HG03175 (cell line): ENCODE measurements at regions not wholly inside any gene's neighbourhood (a gene's known extent, or its start where the extent isn't known, plus 50 kb on each side); places are given as distances from the start of the nearest gene placed in this dataset.
"Not testable (repeated sequence)": the region's sequence is repeated elsewhere in the genome, so short reads cannot be mapped to it uniquely, and the experiment has no call there.

ENCODE experiments used
- ATAC-seq: cut with Tn5 transposase; IDR thresholded peaks from one replicate; pipeline ENCODE4 v1.9.1; 2021; ENCODE audit warnings: mild to moderate bottlenecking, moderate library complexity; ENCODE audit not compliant: unreplicated experiment

DNA sequence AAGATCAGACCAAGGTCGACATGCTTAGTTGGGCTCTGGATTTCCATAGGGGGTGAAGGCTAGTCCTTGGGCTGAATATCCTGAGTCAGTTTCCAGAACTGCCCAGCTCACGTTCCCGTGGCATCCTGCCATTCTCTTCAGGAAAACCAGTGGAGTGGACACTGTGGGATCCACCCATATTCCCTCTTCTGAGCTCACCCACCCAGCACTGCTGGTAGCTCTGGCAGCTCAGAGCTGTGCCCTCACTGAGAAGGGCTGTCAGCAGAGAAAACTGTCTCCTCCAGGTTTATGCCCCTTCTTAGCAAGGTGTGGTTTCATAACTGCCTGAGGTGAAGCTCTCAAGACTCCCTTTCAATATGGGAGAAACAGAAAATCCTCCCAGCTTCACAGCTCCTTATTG lies 111.7 kb downstream of the GGTLC2 start:
- no peak for ATAC-seq

- ATAC-seq = not testable (repeated sequence)
These were observed 112.3 kb downstream of the GGTLC2 start for GRCh38 chr22:22756551-22757201.

DNA sequence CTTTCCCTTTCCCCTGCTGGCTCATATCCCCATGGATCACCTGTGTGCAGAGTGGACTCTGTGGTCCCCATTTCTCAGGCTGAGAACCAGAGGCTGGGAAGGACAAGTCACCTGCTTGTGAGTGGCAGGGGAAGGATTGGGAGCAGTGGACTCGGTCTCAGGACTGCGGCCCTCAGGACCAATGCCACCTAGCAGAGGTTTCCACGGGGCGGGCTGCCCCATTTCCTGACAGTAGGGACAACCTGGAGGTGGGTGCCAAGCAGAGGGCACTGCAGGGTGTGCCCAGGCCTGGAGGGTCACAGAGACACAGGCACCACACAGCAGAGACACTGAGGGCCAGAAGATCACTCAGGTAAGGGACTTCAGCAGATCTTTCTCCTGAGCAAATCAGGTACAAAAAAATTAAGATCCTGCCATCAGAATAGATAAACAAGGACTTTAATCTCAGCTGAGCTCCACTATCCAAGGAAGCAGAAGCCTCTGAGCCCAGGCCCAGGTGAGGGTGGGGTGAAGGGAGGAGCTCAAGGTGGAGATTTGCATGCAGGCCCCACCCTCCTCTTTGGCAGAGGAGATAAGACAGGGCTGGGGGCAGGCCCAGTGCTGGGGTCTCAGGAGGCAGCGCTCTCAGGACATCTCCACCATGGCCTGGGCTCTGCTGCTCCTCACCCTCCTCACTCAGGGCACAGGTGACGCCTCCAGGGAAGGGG lies 113.8 kb downstream of the GGTLC2 start:
- not testable (repeated sequence) for ATAC-seq

DNA sequence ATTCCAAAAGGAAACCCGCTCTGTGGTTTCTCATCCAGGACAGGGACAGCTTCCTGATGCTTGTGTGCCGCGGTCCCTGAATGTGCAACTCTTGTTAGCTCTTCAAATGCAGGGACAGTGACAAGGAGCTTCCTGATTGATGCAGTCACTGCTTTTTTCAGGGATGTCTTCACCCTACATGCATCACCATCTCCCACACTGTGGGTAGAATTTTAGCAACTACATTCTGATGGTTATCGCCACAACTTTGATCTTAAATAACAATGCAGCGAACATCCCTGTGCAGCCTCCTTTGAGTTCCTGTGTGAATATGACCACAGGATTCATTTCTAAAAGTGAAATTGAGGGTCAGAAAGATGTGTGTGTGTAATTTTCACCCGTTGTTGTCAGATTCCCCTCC lies 115.0 kb downstream of the GGTLC2 start:
- no peak for ATAC-seq

DNA sequence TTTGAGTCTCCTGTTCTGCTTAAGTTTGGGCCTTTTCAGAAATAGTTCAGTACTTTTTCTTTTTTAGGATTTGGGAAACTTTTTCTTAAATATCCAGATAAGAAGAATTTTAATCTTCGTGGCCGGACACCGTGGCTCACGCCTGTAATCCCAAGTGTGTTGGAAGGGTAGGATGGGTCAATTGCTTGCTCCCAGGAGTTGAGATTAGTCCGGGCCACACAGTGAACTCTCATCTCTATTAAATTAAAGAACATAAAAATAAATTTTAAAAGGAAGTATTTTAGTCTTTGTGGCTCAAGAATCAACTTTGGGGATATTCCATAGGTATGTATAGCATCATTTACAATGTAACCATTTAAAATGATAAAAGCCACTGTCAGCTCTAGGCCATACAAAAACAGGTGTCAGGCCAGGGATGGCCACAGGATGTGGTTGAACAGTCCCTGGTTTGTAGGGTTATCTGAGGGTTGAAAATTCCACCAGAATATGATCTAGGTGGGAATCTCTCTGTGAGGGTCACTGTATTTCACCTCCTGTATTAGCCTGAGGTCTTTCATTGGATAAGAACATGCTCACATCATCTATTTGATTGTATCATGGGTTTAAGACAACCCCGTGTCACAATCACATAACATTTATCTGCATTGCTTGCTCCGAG lies 115.6 kb downstream of the GGTLC2 start:
- no peak for ATAC-seq

DNA sequence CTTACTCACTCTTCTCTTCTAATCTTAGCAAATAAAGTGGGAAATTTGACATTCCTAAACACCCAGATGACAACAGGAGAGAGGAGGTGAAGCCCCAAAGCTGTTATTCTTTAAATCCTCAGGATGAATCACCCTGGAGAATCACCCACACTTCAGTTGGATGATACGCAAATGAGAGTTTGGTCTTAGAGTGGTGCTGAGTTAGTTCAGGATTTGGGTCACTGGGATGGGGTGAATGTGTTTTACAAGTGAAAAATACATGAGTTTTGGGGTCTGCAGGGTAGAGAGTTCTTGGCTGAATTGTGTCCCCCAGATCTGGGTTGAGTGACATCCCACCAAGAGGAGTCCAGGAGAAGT lies 117.2 kb downstream of the GGTLC2 start:
- no peak for ATAC-seq

- ATAC-seq = no peak
These were observed 117.8 kb downstream of the GGTLC2 start for GRCh38 chr22:22761963-22762772.

DNA sequence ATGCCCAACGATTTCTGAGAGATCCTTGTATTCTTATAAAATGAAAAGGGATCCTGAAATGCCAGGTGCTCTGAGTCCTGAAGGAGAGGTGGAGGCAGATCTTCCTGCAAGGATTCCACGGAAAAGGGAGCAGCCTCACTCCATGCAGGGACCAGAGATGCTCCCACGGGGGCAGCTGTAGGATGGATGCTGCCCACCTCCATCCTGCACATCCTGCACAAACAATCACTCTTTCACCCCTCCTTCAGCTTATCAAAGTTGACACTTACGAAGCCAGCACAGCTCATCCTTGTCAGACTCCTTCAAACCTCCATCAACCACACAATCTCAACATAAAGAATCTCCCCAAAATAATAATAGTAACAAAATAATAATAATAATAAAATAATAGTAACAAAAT lies 119.1 kb downstream of the GGTLC2 start:
- ATAC-seq = no peak

GRCh38 chr22:22764085-22764484 lies 119.7 kb downstream of the GGTLC2 start:
- ATAC-seq = no peak

GRCh38 chr22:22767876-22768602 lies 119.6 kb upstream of the IGLL5 start:
- no peak for ATAC-seq

DNA sequence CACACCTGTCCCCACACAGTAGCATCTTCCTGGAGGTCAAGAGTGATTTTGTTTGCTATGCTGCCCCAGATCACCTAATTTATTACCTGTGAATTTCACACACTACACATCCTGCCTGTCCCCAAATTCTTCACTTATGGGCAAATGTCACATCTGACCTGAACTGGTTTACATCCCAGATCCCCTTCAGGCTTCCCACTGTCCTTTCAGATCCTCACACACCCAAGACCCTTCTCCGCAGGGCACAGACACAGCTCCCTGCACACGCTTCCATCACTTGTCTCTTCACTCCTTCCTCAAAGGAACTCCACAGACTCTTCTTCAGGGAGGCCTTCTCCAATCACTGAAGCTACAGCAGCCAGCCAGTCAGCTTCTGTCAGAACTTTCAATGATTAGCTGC lies 118.7 kb upstream of the IGLL5 start:
- no peak for ATAC-seq

- ATAC-seq = no peak
These were observed 118.0 kb upstream of the IGLL5 start for GRCh38 chr22:22769434-22770279.

DNA sequence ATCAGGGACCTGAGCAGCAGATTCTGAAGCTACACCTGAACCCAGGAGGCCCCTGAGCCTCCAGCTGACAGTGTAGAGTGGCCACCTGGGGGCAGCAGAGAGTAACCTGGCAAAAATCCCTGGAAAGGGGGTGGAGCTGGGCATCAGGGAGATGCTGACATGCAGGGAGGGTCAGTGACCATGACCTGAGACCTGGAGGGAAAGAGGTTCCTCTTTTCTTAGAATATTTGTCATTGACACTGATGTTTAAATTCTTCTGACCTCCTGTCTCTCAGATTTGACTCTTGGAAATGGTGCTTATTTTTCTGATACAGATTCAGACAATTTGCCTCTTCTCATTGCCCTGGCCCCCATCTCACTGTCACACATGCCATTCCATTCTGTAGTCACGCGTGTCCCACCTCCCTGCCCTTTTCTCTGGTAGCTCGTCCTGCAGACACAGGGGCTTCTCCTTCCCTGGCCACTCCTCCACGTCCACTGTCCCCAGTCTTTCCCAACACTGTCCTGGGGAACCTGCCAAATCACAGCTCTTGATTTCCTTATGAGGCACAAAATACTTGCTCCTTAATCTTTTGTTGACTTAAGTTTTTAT lies 117.2 kb upstream of the IGLL5 start:
- ATAC-seq = no peak

GRCh38 chr22:22770881-22771280 lies 116.7 kb upstream of the IGLL5 start:
- no peak for ATAC-seq

DNA sequence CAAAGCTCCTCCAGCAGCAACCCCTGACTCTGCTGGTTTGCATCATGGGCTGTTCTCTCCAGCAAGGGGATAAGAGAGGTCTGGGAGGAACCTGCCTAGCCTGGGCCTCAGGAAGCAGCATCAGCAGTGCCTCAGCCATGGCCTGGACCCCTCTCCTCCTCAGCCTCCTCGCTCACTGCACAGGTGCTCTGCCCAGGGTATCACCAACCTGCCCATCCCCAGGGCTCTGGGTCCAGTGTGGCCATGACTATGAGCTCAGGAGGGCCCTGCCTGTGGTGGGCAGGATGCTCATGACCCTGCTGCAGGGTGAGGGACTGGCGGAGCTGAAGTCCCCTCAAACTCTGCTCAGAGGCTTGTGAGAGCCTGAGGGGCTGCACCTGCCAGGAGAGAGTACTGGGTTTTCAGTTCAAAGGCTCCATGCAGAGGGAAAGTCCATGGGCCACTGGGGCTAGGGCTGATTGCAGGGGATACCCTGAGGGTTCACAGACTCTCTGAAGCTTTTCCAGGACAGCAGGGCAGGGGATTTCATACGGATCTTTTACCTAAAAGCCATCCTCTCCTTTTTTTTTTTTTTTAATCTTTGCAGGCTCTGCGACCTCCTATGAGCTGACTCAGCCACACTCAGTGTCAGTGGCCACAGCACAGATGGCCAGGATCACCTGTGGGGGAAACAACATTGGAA lies 115.8 kb upstream of the IGLL5 start:
- no peak for ATAC-seq

GRCh38 chr22:22772396-22772795 lies 115.2 kb upstream of the IGLL5 start:
- ATAC-seq = no peak

GRCh38 chr22:22772883-22773282 lies 114.7 kb upstream of the IGLL5 start:
- ATAC-seq = no peak

DNA sequence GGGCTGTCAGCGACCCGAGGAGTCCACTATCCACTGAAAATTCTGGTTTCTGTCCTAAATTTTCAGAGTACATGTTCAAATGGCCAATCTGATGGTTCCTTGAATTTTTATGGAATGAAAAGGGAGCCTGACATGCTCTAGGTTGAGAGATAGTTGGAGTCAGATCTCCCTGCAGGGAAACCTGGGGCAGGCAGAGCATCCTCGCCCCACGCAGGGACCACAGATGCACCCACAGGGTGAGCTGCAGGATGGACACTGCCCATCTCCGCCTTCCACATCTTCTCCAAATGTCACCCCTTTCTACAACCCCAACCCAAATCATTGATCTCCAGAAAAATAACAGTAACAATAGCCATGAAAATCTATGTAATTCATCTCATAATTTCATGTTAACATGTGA lies 114.2 kb upstream of the IGLL5 start:
- ATAC-seq = no peak
